ENCODE measurements at regions not wholly inside any gene's neighbourhood (a gene's known extent, or its start where the extent isn't known, plus 50 kb on each side); places are given as distances from the start of the nearest gene placed in this dataset.
A peak's percentile ranks its signal among the peaks of the same experiment; 100 is the strongest.
"Not testable (repeated sequence)": the region's sequence is repeated elsewhere in the genome, so short reads cannot be mapped to it uniquely, and the experiment has no call there.

DNA sequence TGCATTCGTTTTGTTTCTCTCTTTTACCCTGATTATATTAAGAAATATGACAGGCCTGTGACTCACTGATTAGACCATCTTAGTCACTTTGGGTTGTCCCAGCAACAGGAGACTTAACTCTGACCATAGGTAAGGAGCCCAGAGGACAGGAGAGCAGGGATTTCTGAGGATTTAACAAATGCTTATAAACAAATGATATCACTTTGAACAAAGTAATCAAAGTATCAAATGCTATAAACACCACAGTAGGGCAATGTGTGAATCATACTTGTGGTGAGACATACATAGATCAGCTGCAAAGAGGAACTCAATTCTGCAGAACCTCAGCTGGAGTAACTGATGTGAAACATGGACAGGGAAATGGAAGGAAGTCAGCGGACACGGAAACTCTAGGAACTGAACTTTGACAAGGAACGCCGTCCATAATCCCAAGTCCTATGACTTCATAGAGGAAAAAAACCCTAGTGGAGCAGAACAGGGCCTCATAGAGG, 190.6 kb upstream of the MSX2 start:
- TF ChIP-seq, protein P1, sequence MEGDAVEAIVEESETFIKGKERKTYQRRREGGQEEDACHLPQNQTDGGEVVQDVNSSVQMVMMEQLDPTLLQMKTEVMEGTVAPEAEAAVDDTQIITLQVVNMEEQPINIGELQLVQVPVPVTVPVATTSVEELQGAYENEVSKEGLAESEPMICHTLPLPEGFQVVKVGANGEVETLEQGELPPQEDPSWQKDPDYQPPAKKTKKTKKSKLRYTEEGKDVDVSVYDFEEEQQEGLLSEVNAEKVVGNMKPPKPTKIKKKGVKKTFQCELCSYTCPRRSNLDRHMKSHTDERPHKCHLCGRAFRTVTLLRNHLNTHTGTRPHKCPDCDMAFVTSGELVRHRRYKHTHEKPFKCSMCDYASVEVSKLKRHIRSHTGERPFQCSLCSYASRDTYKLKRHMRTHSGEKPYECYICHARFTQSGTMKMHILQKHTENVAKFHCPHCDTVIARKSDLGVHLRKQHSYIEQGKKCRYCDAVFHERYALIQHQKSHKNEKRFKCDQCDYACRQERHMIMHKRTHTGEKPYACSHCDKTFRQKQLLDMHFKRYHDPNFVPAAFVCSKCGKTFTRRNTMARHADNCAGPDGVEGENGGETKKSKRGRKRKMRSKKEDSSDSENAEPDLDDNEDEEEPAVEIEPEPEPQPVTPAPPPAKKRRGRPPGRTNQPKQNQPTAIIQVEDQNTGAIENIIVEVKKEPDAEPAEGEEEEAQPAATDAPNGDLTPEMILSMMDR (conservative IDR thresholded peaks at IDR 0.05 in 1 of 2, IDR thresholded peaks at IDR 0.05 in 1 of 2; ENCODE audit: low read depth in 1 of 2, low read length in 2 of 2) = no peak
- TF ChIP-seq EZH2 (IDR thresholded peaks at IDR 0.05; ENCODE audit: low read length, missing control alignments) = no peak
- no peak overlapping the region for H2AFZ ChIP-seq (ENCODE audit: low read length)
- H3K4me3 ChIP-seq (replicated peaks in 1 of 4; ENCODE audit: control extremely low read depth in 1 of 4, insufficient read depth in 1 of 4, low read depth in 3 of 4, low read length in 4 of 4) = no peak overlapping the region
- no peaks in the 10 kb centered on the region for H4K20me1 ChIP-seq (ENCODE audit: control insufficient read depth, extremely low read depth, insufficient read depth, low read length)
- H3K36me3 ChIP-seq (ENCODE audit: control insufficient read depth, insufficient read depth, low read length) = no peaks in the 10 kb centered on the region
- H3K9me3 ChIP-seq (ENCODE audit: control insufficient read depth, insufficient read depth, low read depth, low read length) = no peaks in the 10 kb centered on the region
- no peaks in the 10 kb centered on the region for H3K79me2 ChIP-seq (ENCODE audit: control insufficient read depth, insufficient read depth, low read length)
- peak overlapping the region; percentile 67 for H3K4me2 ChIP-seq (ENCODE audit: extremely low read depth, insufficient read depth, low read length)
- no peak overlapping the region for H3K9ac ChIP-seq (ENCODE audit: insufficient read depth, low read length)
- peak; percentile 96 for DNase-seq (ENCODE audit: low read depth in 2 of 2)
- H3K4me1 ChIP-seq (ENCODE audit: control insufficient read depth, extremely low read depth, insufficient read depth, low read length) = peaks cover 24% of the 10 kb centered on the region
- H3K27ac ChIP-seq (ENCODE audit: insufficient read depth, low read length) = peak overlapping the region; percentile 61
- no peaks in the 10 kb centered on the region for H3K27me3 ChIP-seq (ENCODE audit: control insufficient read depth, insufficient read depth, low read length)

DNA sequence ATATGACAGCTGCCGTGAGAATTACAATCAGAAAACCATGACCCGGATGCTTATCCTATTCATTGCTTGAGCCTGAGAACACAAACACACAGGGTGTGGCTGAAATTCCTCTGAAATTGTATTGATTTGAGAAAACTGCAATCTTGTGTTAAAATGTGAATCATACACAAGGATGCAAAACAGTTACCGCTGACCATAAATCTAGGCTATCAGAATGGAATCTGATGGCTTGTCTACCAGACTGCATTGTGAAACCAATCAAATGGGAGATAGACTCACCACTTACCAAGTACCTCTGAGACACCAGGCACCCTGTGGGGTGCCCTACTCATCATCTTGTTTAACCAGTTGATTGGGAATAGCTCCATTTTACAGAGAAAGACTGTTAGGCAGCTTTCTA, 188.7 kb upstream of the MSX2 start:
- H3K4me2 ChIP-seq (ENCODE audit: extremely low read depth, insufficient read depth, low read length) = no peak overlapping the region
- H3K79me2 ChIP-seq (ENCODE audit: control insufficient read depth, insufficient read depth, low read length) = no peaks in the 10 kb centered on the region
- H3K9ac ChIP-seq (ENCODE audit: insufficient read depth, low read length) = no peak overlapping the region
- no peak for TF ChIP-seq EZH2 (IDR thresholded peaks at IDR 0.05; ENCODE audit: low read length, missing control alignments)
- TF ChIP-seq, protein P1 (conservative IDR thresholded peaks at IDR 0.05 in 1 of 2, IDR thresholded peaks at IDR 0.05 in 1 of 2; ENCODE audit: low read depth in 1 of 2, low read length in 2 of 2) = no peak
- H4K20me1 ChIP-seq (ENCODE audit: control insufficient read depth, extremely low read depth, insufficient read depth, low read length) = no peaks in the 10 kb centered on the region
- H3K27me3 ChIP-seq (ENCODE audit: control insufficient read depth, insufficient read depth, low read length) = no peaks in the 10 kb centered on the region
- DNase-seq (ENCODE audit: low read depth in 2 of 2) = peak; percentile 46 to 88
- peaks cover 24% of the 10 kb centered on the region for H3K4me1 ChIP-seq (ENCODE audit: control insufficient read depth, extremely low read depth, insufficient read depth, low read length)
- H3K9me3 ChIP-seq (ENCODE audit: control insufficient read depth, insufficient read depth, low read depth, low read length) = no peaks in the 10 kb centered on the region
- H2AFZ ChIP-seq (ENCODE audit: low read length) = no peak overlapping the region
- no peak overlapping the region for H3K4me3 ChIP-seq (replicated peaks in 1 of 4; ENCODE audit: control extremely low read depth in 1 of 4, insufficient read depth in 1 of 4, low read depth in 3 of 4, low read length in 4 of 4)
- H3K27ac ChIP-seq (ENCODE audit: insufficient read depth, low read length) = no peak overlapping the region
- H3K36me3 ChIP-seq (ENCODE audit: control insufficient read depth, insufficient read depth, low read length) = no peaks in the 10 kb centered on the region

DNA sequence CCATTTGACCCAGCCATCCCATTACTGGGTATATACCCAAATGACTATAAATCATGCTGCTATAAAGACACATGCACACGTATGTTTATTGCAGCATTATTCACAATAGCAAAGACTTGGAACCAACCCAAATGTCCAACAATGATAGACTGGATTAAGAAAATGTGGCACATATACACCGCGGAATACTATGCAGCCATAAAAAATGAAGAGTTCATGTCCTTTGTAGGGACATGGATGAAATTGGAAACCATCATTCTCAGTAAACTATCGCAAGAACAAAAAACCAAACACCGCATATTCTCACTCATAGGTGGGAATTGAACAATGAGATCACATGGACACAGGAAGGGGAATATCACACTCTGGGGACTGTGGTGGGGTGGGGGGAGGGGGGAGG, 184.6 kb upstream of the MSX2 start:
- not testable (repeated sequence) for DNase-seq (ENCODE audit: low read depth in 2 of 2); H3K27ac ChIP-seq (ENCODE audit: insufficient read depth, low read length); H3K4me3 ChIP-seq (replicated peaks in 1 of 4; ENCODE audit: control extremely low read depth in 1 of 4, insufficient read depth in 1 of 4, low read depth in 3 of 4, low read length in 4 of 4); H3K9me3 ChIP-seq (ENCODE audit: control insufficient read depth, insufficient read depth, low read depth, low read length); H3K4me1 ChIP-seq (ENCODE audit: control insufficient read depth, extremely low read depth, insufficient read depth, low read length); H3K36me3 ChIP-seq (ENCODE audit: control insufficient read depth, insufficient read depth, low read length); H4K20me1 ChIP-seq (ENCODE audit: control insufficient read depth, extremely low read depth, insufficient read depth, low read length); H3K27me3 ChIP-seq (ENCODE audit: control insufficient read depth, insufficient read depth, low read length); H2AFZ ChIP-seq (ENCODE audit: low read length); H3K79me2 ChIP-seq (ENCODE audit: control insufficient read depth, insufficient read depth, low read length); H3K9ac ChIP-seq (ENCODE audit: insufficient read depth, low read length); H3K4me2 ChIP-seq (ENCODE audit: extremely low read depth, insufficient read depth, low read length)
